ENCODE measurements at regions not wholly inside any gene's neighbourhood (a gene's known extent, or its start where the extent isn't known, plus 50 kb on each side); places are given as distances from the start of the nearest gene placed in this dataset.
"Not testable (repeated sequence)": the region's sequence is repeated elsewhere in the genome, so short reads cannot be mapped to it uniquely, and the experiment has no call there.

GRCh38 chrX:40240844-40241243, 143.1 kb upstream of the BCOR start:
- DNase-seq, result no peak

GRCh38 chrX:40237731-40238178, 140.0 kb upstream of the BCOR start:
- no peak for DNase-seq

- no peak for DNase-seq
Observed at GRCh38 chrX:40230646-40231045, 132.9 kb upstream of the BCOR start.

DNA sequence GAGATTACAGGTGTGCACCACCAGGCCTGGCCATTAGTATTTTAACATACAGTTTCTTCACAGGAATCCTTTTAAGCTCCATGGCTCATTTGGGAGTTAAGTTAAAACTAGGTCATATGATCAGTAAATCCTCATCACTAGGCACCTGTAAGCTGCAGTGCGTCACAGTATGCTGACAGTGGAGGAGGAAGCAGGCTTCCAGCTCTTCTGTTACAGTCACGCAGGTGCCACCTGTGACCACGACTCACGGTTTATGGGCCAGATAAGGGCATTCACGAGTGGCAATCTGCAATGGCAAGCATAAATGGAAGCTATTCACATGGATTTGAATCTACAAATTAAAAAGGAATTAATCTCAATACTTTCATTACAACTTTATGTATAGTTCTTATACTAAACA, 129.4 kb upstream of the BCOR start:
- no peak for DNase-seq

DNA sequence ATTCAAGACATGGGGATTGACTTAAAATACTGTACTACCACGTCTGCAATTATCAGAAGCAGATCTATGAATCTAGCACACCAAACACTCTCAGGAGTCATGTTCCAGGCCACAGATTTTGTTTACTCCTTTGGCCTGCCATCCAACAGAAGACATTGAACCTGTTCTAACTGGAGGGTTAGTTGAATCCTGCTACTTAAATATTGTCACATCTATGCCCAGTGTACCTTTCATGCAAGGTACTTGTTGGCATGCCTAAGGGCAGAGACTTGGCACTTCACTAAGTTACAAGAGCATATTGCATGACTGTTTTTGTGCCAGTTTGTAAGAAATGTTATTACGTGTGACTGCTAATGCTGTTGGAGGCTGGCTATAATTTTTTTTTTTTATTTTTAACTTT, 126.9 kb upstream of the BCOR start:
- DNase-seq, result no peak

- not testable (repeated sequence) for DNase-seq
Observed at GRCh38 chrX:40222612-40223011, 124.9 kb upstream of the BCOR start.

- DNase-seq, result no peak
Observed at GRCh38 chrX:40213092-40213491, 115.3 kb upstream of the BCOR start.

GRCh38 chrX:40209951-40210617, 112.3 kb upstream of the BCOR start:
- DNase-seq, result no peak

- no peak for DNase-seq
Observed at GRCh38 chrX:40207626-40208025, 109.9 kb upstream of the BCOR start.

- DNase-seq, result no peak
Observed at GRCh38 chrX:40205471-40205870, 107.7 kb upstream of the BCOR start.

DNA sequence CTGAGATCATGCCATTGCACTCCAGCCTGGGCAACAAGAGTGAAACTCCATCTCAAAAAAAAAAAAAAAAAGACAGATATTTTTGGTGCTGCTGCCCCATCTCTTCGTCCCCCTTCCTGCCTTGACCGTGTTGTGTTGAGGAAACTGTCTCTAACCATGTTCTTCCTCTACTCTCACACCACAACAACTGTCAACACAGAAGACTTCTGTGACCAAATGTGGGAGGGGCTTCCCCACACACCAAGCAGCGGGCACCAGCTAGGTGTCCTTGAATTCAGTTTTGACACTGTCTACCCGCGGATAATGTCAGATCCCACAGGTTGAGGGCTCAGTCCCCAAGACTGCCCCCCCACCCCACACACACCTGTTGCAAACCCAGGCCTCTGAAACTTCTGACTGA, 104.7 kb upstream of the BCOR start:
- DNase-seq, result no peak

DNA sequence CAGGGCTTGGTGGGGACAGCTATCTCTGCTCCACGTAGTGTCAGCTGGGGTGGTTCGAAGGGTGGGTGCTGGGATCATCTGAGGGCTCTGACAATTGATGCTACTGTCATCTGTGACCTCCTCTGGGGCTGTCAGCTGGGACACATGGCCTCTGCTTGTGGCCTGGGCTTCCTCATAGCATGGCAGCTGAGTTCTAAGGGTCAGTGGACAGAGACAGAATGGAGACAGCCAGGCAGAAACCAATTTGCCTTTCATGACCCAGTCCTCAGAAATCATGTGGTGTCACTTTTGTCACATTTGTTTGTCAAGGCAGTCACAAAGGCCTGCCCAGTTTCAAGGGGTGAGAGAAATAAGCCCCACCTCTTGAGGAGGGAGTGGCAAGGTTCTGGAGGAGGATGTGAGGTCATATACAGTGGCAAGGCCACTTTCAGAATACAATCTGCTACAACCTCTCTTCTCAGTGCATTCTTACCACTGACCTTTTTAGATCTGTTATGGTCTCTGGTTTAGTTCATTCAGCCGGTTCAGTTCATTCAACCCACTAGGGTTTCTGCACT, 103.6 kb upstream of the BCOR start:
- DNase-seq, result no peak

DNA sequence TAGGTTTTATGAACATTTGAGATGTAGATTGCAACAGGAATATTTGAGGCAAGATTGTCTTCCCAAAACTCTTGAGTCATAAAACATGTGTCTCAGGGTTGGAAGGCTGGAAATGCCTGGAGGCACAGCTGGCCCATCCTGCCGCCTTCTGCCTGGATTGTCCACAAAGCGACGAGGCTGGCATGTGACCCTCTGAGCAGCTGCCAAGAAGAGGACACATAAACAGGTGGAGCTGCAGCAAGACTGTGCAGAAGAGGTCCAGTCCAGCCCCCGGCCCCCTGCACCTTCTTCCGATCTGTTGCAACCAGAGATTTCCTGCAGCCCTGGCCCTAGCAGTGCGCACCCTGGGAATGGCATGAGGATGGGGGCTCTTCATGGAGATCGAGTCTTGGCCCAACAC, 101.9 kb upstream of the BCOR start:
- DNase-seq, result no peak

DNA sequence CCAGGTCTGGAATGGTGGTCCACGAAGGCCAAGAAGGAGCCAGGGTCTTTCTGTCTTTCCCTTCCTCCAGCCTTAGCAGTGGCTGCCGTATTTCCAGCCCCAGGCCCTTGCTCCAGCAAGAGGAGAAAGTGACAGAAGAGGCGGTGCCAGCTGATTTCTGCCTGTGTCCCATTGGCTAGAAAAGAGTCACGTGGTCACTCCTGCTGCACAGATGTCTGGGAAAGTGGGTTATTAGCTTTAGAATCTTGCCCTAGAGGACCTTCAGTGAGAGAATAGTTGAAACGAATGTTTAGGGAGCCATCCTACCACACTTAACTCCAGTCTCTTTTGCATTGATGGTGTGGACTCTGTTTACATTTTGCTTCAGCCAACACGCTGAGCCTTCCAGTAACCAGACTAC, 99.3 kb upstream of the BCOR start:
- no peak for DNase-seq

DNA sequence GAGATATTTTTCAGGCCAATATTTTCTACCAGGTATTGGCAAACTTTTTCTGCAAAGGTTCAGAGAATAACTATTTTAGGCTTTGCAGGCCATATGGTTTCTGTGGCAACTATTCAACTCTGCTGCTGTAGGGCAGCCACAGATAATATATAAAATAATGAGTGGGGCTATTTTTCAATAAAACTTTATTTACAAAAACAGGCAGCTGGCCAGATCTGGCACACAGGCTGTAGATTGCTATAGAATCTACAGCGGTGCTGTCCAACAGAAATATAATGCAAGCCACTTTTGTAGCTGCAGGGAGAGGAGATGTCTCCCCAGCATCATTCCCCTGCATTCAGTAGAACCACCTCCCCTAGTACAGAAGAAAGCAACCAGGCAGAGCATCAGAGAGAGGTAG, 97.6 kb upstream of the BCOR start:
- no peak for DNase-seq

DNA sequence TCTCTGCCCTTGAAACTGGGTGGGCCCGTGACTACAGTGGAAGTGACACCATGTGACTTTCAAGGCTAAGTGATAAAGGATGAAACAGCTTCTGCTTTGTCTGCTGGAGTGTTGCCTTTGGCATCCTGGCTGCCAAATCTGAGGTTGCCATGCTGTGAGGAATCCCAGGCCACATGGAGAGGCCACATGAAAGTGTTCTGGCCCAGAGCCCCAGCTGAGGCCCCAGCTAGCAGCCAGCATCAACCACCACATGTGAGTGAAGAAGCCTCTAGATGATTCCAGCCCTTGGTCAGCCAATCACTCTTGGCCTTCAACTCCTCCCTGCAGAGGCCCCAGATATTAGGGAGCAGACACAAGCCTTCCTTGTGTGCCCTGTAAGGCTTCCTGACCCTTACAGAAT, 94.4 kb upstream of the BCOR start:
- DNase-seq, result no peak

DNA sequence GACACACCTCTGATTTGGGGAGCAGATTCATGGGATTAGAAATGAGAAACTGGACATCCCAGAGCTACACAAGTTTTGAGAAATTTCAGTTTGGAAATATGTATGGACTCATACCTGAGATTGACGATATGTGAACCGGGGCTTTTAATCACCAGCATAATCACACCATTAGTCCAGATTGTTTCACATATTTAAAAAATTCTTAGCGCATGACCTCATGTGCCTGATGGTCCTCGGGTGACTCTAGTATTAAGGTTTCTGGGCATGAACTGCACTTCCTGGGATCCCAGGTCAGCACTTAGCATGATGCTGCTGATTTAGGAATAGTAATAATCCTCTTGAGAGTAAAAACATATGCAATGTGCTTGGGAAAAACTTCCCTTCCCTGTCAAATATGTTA, 91.9 kb upstream of the BCOR start:
- no peak for DNase-seq

DNA sequence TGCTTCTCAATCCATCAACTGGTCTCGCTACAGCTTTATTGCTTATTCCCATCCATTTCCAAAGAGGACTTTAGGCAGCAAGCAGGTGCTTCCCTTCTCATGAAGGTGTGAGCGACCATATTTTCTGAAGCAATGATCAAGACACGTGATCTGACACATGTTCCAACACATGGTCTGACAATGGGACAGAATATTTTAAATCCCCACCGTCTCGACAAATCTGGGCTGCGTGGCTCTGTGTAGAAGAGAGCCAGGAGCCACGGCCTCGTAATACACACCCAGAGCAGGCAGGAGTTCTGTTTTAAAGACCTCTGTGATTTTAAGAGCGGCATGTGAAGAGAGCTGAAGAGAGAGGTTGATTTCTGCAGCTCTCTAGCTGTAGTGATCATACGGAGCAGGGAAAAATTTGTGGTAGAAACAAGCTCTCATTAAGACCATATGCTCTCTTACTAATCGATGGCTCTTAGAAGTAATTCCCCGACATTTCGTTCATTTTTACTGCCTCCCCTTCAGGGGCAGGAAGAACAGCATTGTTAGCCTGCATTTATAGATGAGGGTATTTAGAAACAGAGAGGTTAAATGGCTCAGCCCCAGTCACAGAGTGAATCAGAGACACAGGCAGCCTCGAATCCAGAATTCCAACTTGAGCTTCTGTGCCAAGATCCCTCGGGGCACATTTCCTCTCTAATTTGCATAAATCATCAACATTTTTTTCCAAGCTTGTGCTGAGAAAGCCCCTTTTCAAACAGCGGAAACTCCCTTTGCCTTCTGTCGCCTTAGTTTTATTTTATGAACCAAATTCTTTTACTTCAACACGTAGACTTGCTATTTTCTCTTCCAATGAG, 91.0 kb upstream of the BCOR start:
- DNase-seq, result no peak

- no peak for DNase-seq
Observed at GRCh38 chrX:40184968-40185367, 87.2 kb upstream of the BCOR start.

- DNase-seq, result no peak
Observed at GRCh38 chrX:40182615-40183014, 84.9 kb upstream of the BCOR start.

DNA sequence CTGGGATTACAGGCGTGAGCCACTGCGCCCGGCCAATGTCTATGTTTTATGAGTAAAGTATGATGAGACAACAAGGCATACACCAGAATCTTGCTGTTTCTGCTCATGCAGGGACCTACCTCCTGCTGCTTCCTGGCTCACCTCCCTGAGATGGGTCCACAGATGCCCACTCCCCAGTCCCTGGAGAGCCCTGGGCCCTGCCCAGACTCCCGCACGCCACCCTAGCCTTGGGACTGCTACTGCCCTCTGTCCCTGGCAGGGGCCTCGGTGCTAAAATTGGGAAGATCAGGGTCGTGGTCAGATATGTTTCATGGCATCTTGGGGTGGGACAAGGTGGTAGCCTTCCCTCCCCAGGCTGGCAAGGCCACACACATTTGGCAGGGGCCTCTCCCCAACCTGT, 84.3 kb upstream of the BCOR start:
- no peak for DNase-seq

- DNase-seq, result no peak
Observed at GRCh38 chrX:40179283-40179682, 81.5 kb upstream of the BCOR start.

- no peak for DNase-seq
Observed at GRCh38 chrX:40177942-40178715, 80.4 kb upstream of the BCOR start.
